Activated CD8-positive, alpha-beta memory T cell treated with anti-CD3 and anti-CD28 coated beads, Interleukin-2, amount 10 ng/mL, durations not matched to agents 7 days and 5 days (primary cell): ENCODE measurements at regions not wholly inside any gene's neighbourhood (a gene's known extent, or its start where the extent isn't known, plus 50 kb on each side); places are given as distances from the start of the nearest gene placed in this dataset.

Source experiments
- ATAC-seq: fragments of 150-1000 bp; cut with Tn5 transposase; one replicate; pipeline ENCODE4 v1.10.0; 2021; ENCODE audit warnings: moderate library complexity
- CTCF ChIA-PET: fragments of 350-600 bp; sonication (Branson Sonifier 250); formaldehyde crosslinking; loops from one replicate; lab custom pipeline; 2021; ENCODE audit warnings: antibody characterized with exemption; lab: Charles Lee
- DNase-seq: peaks from one replicate; pipeline ENCODE4 v3.0.0-alpha.2; 2020
- H3K27ac Mint-ChIP-seq: one replicate; pipeline ENCODE4 v1.8.0; 2021; ENCODE audit warnings: mild to moderate bottlenecking, mixed read lengths
- H3K27me3 Mint-ChIP-seq: one replicate; pipeline ENCODE4 v1.8.0; 2021; ENCODE audit warnings: mixed read lengths
- H3K36me3 Mint-ChIP-seq: one replicate; pipeline ENCODE4 v1.8.0; 2021; ENCODE audit warnings: mild to moderate bottlenecking, mixed read lengths
- H3K4me1 Mint-ChIP-seq: one replicate; pipeline ENCODE4 v1.8.0; 2021; ENCODE audit warnings: mixed read lengths
- H3K4me3 Mint-ChIP-seq: one replicate; pipeline ENCODE4 v1.8.0; 2021; ENCODE audit warnings: mild to moderate bottlenecking, moderate library complexity, mixed read lengths
- H3K9me3 Mint-ChIP-seq: one replicate; pipeline ENCODE4 v1.8.0; 2022; ENCODE audit warnings: low read depth, mixed read lengths

GRCh38 chr2:155866477-155866876 lies 466.0 kb downstream of the NR4A2 start:
- no peaks in the 10 kb centered on the region for H3K4me1 Mint-ChIP-seq
- H3K27ac Mint-ChIP-seq = no peak overlapping the region
- no peaks in the 10 kb centered on the region for H3K9me3 Mint-ChIP-seq
- CTCF ChIA-PET = no interaction called here
- H3K27me3 Mint-ChIP-seq = no peaks in the 10 kb centered on the region
- no peak for DNase-seq
- ATAC-seq = no peak
- H3K4me3 Mint-ChIP-seq = no peak overlapping the region
- no peaks in the 10 kb centered on the region for H3K36me3 Mint-ChIP-seq

GRCh38 chr2:155852156-155852555 lies 480.4 kb downstream of the NR4A2 start:
- Mint-ChIP-seq H3K9me3 (no peaks in the 10 kb centered on the region), H3K27ac (no peak overlapping the region), H3K4me1 (no peaks in the 10 kb centered on the region), H3K4me3 (no peak overlapping the region), H3K36me3 (no peaks in the 10 kb centered on the region), H3K27me3 (no peaks in the 10 kb centered on the region)
- CTCF ChIA-PET = no interaction called here
- ATAC-seq = no peak
- DNase-seq = no peak

GRCh38 chr2:155846259-155846658 lies 486.3 kb downstream of the NR4A2 start:
- ATAC-seq (no peak), DNase-seq (no peak)
- Mint-ChIP-seq H3K9me3 (no peaks in the 10 kb centered on the region), H3K36me3 (no peaks in the 10 kb centered on the region), H3K27me3 (no peaks in the 10 kb centered on the region), H3K4me1 (no peaks in the 10 kb centered on the region), H3K27ac (no peak overlapping the region), H3K4me3 (no peak overlapping the region)
- CTCF ChIA-PET = no interaction called here

- Mint-ChIP-seq H3K36me3 (no peaks in the 10 kb centered on the region), H3K9me3 (no peaks in the 10 kb centered on the region), H3K27ac (no peak overlapping the region), H3K4me3 (no peak overlapping the region), H3K27me3 (no peaks in the 10 kb centered on the region), H3K4me1 (no peaks in the 10 kb centered on the region)
- no peak for DNase-seq
- ATAC-seq = no peak
- CTCF ChIA-PET = no interaction called here
These were observed 488.1 kb downstream of the NR4A2 start for GRCh38 chr2:155844461-155844860.

GRCh38 chr2:155842103-155842502 lies 490.4 kb downstream of the NR4A2 start:
- H3K4me3 Mint-ChIP-seq = no peak overlapping the region
- no peak for DNase-seq
- no peaks in the 10 kb centered on the region for H3K4me1 Mint-ChIP-seq
- no peaks in the 10 kb centered on the region for H3K36me3 Mint-ChIP-seq
- no peaks in the 10 kb centered on the region for H3K9me3 Mint-ChIP-seq
- H3K27ac Mint-ChIP-seq = no peak overlapping the region
- H3K27me3 Mint-ChIP-seq = no peaks in the 10 kb centered on the region
- no peak for ATAC-seq
- CTCF ChIA-PET = no interaction called here

GRCh38 chr2:155841442-155841841 lies 491.1 kb downstream of the NR4A2 start:
- Mint-ChIP-seq H3K36me3 (no peaks in the 10 kb centered on the region), H3K4me1 (no peaks in the 10 kb centered on the region), H3K9me3 (no peaks in the 10 kb centered on the region), H3K27me3 (no peaks in the 10 kb centered on the region), H3K4me3 (no peak overlapping the region), H3K27ac (no peak overlapping the region)
- CTCF ChIA-PET = no interaction called here
- ATAC-seq = no peak
- DNase-seq = no peak

- CTCF ChIA-PET = no interaction called here
- Mint-ChIP-seq H3K27me3 (no peaks in the 10 kb centered on the region), H3K27ac (no peak overlapping the region), H3K4me1 (no peaks in the 10 kb centered on the region), H3K9me3 (no peaks in the 10 kb centered on the region), H3K4me3 (no peak overlapping the region), H3K36me3 (no peaks in the 10 kb centered on the region)
- DNase-seq (no peak), ATAC-seq (no peak)
These were observed 491.9 kb downstream of the NR4A2 start for GRCh38 chr2:155840661-155841060.

- Mint-ChIP-seq H3K4me1 (no peaks in the 10 kb centered on the region), H3K9me3 (no peaks in the 10 kb centered on the region), H3K27ac (no peak overlapping the region), H3K27me3 (no peaks in the 10 kb centered on the region), H3K4me3 (no peak overlapping the region), H3K36me3 (no peaks in the 10 kb centered on the region)
- DNase-seq (no peak), ATAC-seq (no peak)
- CTCF ChIA-PET = no interaction called here
These were observed 492.5 kb downstream of the NR4A2 start for GRCh38 chr2:155839991-155840390.

GRCh38 chr2:155839436-155839835 lies 493.1 kb downstream of the NR4A2 start:
- Mint-ChIP-seq H3K4me3 (no peak overlapping the region), H3K36me3 (no peaks in the 10 kb centered on the region), H3K27me3 (no peaks in the 10 kb centered on the region), H3K9me3 (no peaks in the 10 kb centered on the region), H3K27ac (no peak overlapping the region), H3K4me1 (no peaks in the 10 kb centered on the region)
- CTCF ChIA-PET = no interaction called here
- DNase-seq = no peak
- ATAC-seq = no peak

- Mint-ChIP-seq H3K27me3 (no peaks in the 10 kb centered on the region), H3K36me3 (no peaks in the 10 kb centered on the region), H3K4me3 (no peak overlapping the region), H3K9me3 (no peaks in the 10 kb centered on the region), H3K4me1 (no peaks in the 10 kb centered on the region), H3K27ac (no peak overlapping the region)
- CTCF ChIA-PET = no interaction called here
- DNase-seq (no peak), ATAC-seq (no peak)
These were observed 496.1 kb downstream of the NR4A2 start for GRCh38 chr2:155836439-155836838.

- no peak overlapping the region for H3K27ac Mint-ChIP-seq
- H3K4me1 Mint-ChIP-seq = no peaks in the 10 kb centered on the region
- no peaks in the 10 kb centered on the region for H3K27me3 Mint-ChIP-seq
- no peaks in the 10 kb centered on the region for H3K36me3 Mint-ChIP-seq
- DNase-seq (no peak), ATAC-seq (no peak)
- no peak overlapping the region for H3K4me3 Mint-ChIP-seq
- no peaks in the 10 kb centered on the region for H3K9me3 Mint-ChIP-seq
- CTCF ChIA-PET = no interaction called here
These were observed 501.5 kb downstream of the NR4A2 start for GRCh38 chr2:155830817-155831579.

- Mint-ChIP-seq H3K36me3 (no peaks in the 10 kb centered on the region), H3K27me3 (no peaks in the 10 kb centered on the region), H3K27ac (no peak overlapping the region), H3K4me3 (no peak overlapping the region), H3K9me3 (no peaks in the 10 kb centered on the region), H3K4me1 (no peaks in the 10 kb centered on the region)
- DNase-seq (no peak), ATAC-seq (no peak)
- CTCF ChIA-PET = no interaction called here
These were observed 502.2 kb downstream of the NR4A2 start for GRCh38 chr2:155830351-155830750.

GRCh38 chr2:155825876-155826275 lies 506.6 kb downstream of the NR4A2 start:
- no peaks in the 10 kb centered on the region for H3K4me1 Mint-ChIP-seq
- H3K36me3 Mint-ChIP-seq = no peaks in the 10 kb centered on the region
- CTCF ChIA-PET = no interaction called here
- H3K4me3 Mint-ChIP-seq = no peak overlapping the region
- no peak overlapping the region for H3K27ac Mint-ChIP-seq
- no peaks in the 10 kb centered on the region for H3K27me3 Mint-ChIP-seq
- H3K9me3 Mint-ChIP-seq = no peaks in the 10 kb centered on the region
- no peak for ATAC-seq
- DNase-seq = no peak

- DNase-seq (no peak), ATAC-seq (no peak)
- Mint-ChIP-seq H3K27ac (no peak overlapping the region), H3K27me3 (no peaks in the 10 kb centered on the region), H3K4me1 (no peaks in the 10 kb centered on the region), H3K36me3 (no peaks in the 10 kb centered on the region), H3K9me3 (no peaks in the 10 kb centered on the region), H3K4me3 (no peak overlapping the region)
- CTCF ChIA-PET = no interaction called here
These were observed 516.7 kb downstream of the NR4A2 start for GRCh38 chr2:155815851-155816250.

- CTCF ChIA-PET = no interaction called here
- no peak overlapping the region for H3K27ac Mint-ChIP-seq
These were observed 517.2 kb downstream of the NR4A2 start for GRCh38 chr2:155815275-155815674.

More at GRCh38 chr2:155815275-155815674, 517.2 kb downstream of the NR4A2 start:
- no peaks in the 10 kb centered on the region for H3K36me3 Mint-ChIP-seq
- H3K4me1 Mint-ChIP-seq = no peaks in the 10 kb centered on the region
- no peaks in the 10 kb centered on the region for H3K9me3 Mint-ChIP-seq
- no peak overlapping the region for H3K4me3 Mint-ChIP-seq
- H3K27me3 Mint-ChIP-seq = no peaks in the 10 kb centered on the region
- ATAC-seq (no peak), DNase-seq (no peak)
